GM23248 (cell line): ENCODE measurements at regions not wholly inside any gene's neighbourhood (a gene's known extent, or its start where the extent isn't known, plus 50 kb on each side); places are given as distances from the start of the nearest gene placed in this dataset.

ENCODE experiments used
- EZH2 ChIP-seq: fragments of 200-600 bp; sonication (generic); IDR thresholded peaks from 2 replicates; pipeline ENCODE4 v1.6.1; 2018; ENCODE audit warnings: antibody characterized with exemption, mild to moderate bottlenecking; ENCODE audit not compliant: insufficient read depth, poor library complexity, severe bottlenecking
- EZH2phosphoT487 ChIP-seq: fragments of 200-600 bp; sonication (generic); IDR thresholded peaks from 2 replicates; pipeline ENCODE4 v1.6.1; 2018; ENCODE audit warnings: antibody characterized with exemption, moderate library complexity, mild to moderate bottlenecking, low read depth; ENCODE audit not compliant: insufficient read depth

DNA sequence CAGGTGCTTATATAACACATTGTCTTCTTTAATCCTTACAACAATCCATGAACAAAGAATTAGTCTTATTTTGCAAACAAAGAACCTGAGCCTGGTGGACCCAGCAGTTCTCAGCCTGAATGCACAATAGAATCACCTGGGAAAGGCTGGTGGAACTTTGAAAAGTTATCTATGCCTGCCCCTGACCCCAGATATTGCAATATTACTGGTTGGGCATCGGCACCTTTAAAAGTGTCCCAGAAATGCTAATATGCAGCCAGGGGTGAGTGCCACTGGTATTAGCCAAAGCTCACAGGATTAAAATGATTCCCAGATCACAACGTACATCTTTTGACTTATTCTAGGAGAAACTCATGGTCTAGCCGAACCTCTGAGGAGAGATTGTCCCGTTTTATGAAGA is 268.8 kb downstream of the KLF5 start:
- TF ChIP-seq EZH2 (no peak), EZH2phosphoT487 (no peak)
